ENCODE measurements at regions not wholly inside any gene's neighbourhood (a gene's known extent, or its start where the extent isn't known, plus 50 kb on each side); places are given as distances from the start of the nearest gene placed in this dataset.

- no peaks in the 10 kb centered on the region for H3K36me3 ChIP-seq (ENCODE audit: control insufficient read depth, insufficient read depth, low read length)
- H3K36me3 Mint-ChIP-seq (ENCODE audit: low read depth): no peaks in the 10 kb centered on the region
- no peaks in the 10 kb centered on the region for H3K9me3 ChIP-seq (ENCODE audit: control insufficient read depth, low read length)
- no peak overlapping the region for H3K4me3 ChIP-seq (ENCODE audit: low read length)
- TF ChIP-seq, protein P1, sequence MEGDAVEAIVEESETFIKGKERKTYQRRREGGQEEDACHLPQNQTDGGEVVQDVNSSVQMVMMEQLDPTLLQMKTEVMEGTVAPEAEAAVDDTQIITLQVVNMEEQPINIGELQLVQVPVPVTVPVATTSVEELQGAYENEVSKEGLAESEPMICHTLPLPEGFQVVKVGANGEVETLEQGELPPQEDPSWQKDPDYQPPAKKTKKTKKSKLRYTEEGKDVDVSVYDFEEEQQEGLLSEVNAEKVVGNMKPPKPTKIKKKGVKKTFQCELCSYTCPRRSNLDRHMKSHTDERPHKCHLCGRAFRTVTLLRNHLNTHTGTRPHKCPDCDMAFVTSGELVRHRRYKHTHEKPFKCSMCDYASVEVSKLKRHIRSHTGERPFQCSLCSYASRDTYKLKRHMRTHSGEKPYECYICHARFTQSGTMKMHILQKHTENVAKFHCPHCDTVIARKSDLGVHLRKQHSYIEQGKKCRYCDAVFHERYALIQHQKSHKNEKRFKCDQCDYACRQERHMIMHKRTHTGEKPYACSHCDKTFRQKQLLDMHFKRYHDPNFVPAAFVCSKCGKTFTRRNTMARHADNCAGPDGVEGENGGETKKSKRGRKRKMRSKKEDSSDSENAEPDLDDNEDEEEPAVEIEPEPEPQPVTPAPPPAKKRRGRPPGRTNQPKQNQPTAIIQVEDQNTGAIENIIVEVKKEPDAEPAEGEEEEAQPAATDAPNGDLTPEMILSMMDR (conservative IDR thresholded peaks at IDR 0.05): no peak
- no peak for DNase-seq
- H3K4me3 Mint-ChIP-seq: no peak overlapping the region
- no peak overlapping the region for H3K27ac Mint-ChIP-seq
- WGBS, 2 experiments (ENCODE audit: insufficient coverage in 1 of 2, insufficient read length in 1 of 2): 90 to 100% methylated on average over 2 of the region's 2 CpGs
- no peaks in the 10 kb centered on the region for H3K4me1 ChIP-seq (ENCODE audit: control insufficient read depth, insufficient read depth, low read length)
- no peaks in the 10 kb centered on the region for H3K27me3 ChIP-seq (ENCODE audit: control insufficient read depth, insufficient read depth, low read length, poor library complexity, severe bottlenecking)
- H3K9ac ChIP-seq (ENCODE audit: extremely low read depth, low read length, poor library complexity, severe bottlenecking): no peak overlapping the region
- no peaks in the 10 kb centered on the region for H3K9me3 Mint-ChIP-seq
- no peaks in the 10 kb centered on the region for H3K27me3 Mint-ChIP-seq (ENCODE audit: insufficient read depth)
- peaks cover 5% of the 10 kb centered on the region for H3K4me1 Mint-ChIP-seq
- no peak overlapping the region for H3K27ac ChIP-seq (ENCODE audit: low read depth, low read length)
Measured at GRCh38 chr3:159652452-159652851, 336.2 kb upstream of the IL12A start.

- DNase-seq: no peak
- Histone ChIP-seq H3K36me3 (ENCODE audit: control insufficient read depth, insufficient read depth, low read length) (no peaks in the 10 kb centered on the region), H3K9me3 (ENCODE audit: control insufficient read depth, low read length) (no peaks in the 10 kb centered on the region), H3K4me3 (ENCODE audit: low read length) (no peak overlapping the region), H3K27me3 (ENCODE audit: control insufficient read depth, insufficient read depth, low read length, poor library complexity, severe bottlenecking) (no peaks in the 10 kb centered on the region), H3K9ac (ENCODE audit: extremely low read depth, low read length, poor library complexity, severe bottlenecking) (no peak overlapping the region), H3K27ac (ENCODE audit: low read depth, low read length) (no peak overlapping the region), H3K4me1 (ENCODE audit: control insufficient read depth, insufficient read depth, low read length) (no peaks in the 10 kb centered on the region)
- Mint-ChIP-seq H3K36me3 (ENCODE audit: low read depth) (no peaks in the 10 kb centered on the region), H3K4me1 (no peaks in the 10 kb centered on the region), H3K9me3 (no peaks in the 10 kb centered on the region), H3K27ac (peak overlapping the region; percentile 7), H3K4me3 (no peak overlapping the region), H3K27me3 (ENCODE audit: insufficient read depth) (no peaks in the 10 kb centered on the region)
- 82% methylated on average over 3 of the region's 4 CpGs; no CpG with 5 or more reads in 1 of the 2 experiments for WGBS, 2 experiments (ENCODE audit: insufficient coverage in 1 of 2, insufficient read length in 1 of 2)
- TF ChIP-seq, protein P1 (conservative IDR thresholded peaks at IDR 0.05): no peak
Measured at GRCh38 chr3:159654183-159655134, 334.2 kb upstream of the IL12A start.

GRCh38 chr3:159655202-159655601 lies 333.4 kb upstream of the IL12A start:
- WGBS, 2 experiments (ENCODE audit: insufficient coverage in 1 of 2, insufficient read length in 1 of 2): 83 to 95% methylated on average over 2 of the region's 2 CpGs
- no peak overlapping the region for H3K27ac ChIP-seq (ENCODE audit: low read depth, low read length)

More at GRCh38 chr3:159655202-159655601, 333.4 kb upstream of the IL12A start:
- no peak overlapping the region for H3K4me3 Mint-ChIP-seq
- TF ChIP-seq, protein P1 (conservative IDR thresholded peaks at IDR 0.05): no peak
- DNase-seq: no peak
- no peaks in the 10 kb centered on the region for H3K9me3 Mint-ChIP-seq
- Histone ChIP-seq H3K27me3 (ENCODE audit: control insufficient read depth, insufficient read depth, low read length, poor library complexity, severe bottlenecking) (no peaks in the 10 kb centered on the region), H3K4me1 (ENCODE audit: control insufficient read depth, insufficient read depth, low read length) (no peaks in the 10 kb centered on the region), H3K9me3 (ENCODE audit: control insufficient read depth, low read length) (no peaks in the 10 kb centered on the region), H3K36me3 (ENCODE audit: control insufficient read depth, insufficient read depth, low read length) (no peaks in the 10 kb centered on the region), H3K4me3 (ENCODE audit: low read length) (no peak overlapping the region), H3K9ac (ENCODE audit: extremely low read depth, low read length, poor library complexity, severe bottlenecking) (no peak overlapping the region)
- no peak overlapping the region for H3K27ac Mint-ChIP-seq
- no peaks in the 10 kb centered on the region for H3K36me3 Mint-ChIP-seq (ENCODE audit: low read depth)
- no peaks in the 10 kb centered on the region for H3K27me3 Mint-ChIP-seq (ENCODE audit: insufficient read depth)
- H3K4me1 Mint-ChIP-seq: no peaks in the 10 kb centered on the region

Data from endodermal cell (in vitro differentiated cells).